HCT116 (cell line): ENCODE measurements at regions not wholly inside any gene's neighbourhood (a gene's known extent, or its start where the extent isn't known, plus 50 kb on each side); places are given as distances from the start of the nearest gene placed in this dataset.

Experiments used
- ATAC-seq: fragments of 200-7000 bp; cut with Tn5 transposase; 2 replicates; pipeline ENCODE4 v1.9.1; 2020; ENCODE audit warnings: mild to moderate bottlenecking, moderate library complexity
- BruUV-seq: library from RNA; stranded (reverse); fragments of 400-500 nt; replicated peaks from 2 replicates; lab custom pipeline; 2021; lab: Mats Ljungman, UMichigan
- CTCF ChIA-PET: fragments of 300-600 bp; sonication (Branson Sonifier 250); formaldehyde crosslinking; loops from one replicate; lab custom pipeline; 2021; ENCODE audit warnings: antibody characterized with exemption; lab: Charles Lee
- POLR2A ChIA-PET: fragments of 300-600, 350-600 bp; sonication (Branson Sonifier 250); formaldehyde crosslinking; loops from one replicate; lab custom pipeline; 2021; ENCODE audit warnings: antibody characterized with exemption; lab: Charles Lee
- RAD21 ChIA-PET, 2 experiments: fragments of 300-600 bp; sonication (Branson Sonifier 250); formaldehyde crosslinking; loops; one replicate each; lab custom pipeline; 2023; ENCODE audit warnings: low total read pairs in 2 of 2; ENCODE audit not compliant: uncharacterized antibody in 2 of 2, unreplicated experiment in 2 of 2, low non-redundant PET in 1 of 2; lab: Charles Lee
- DNase-seq: peaks from one replicate; pipeline ENCODE4 v3.0.0-alpha.2; 2010; ENCODE audit warnings: low read depth, low spot score
- H2AFZ ChIP-seq: fragments of 200-600 bp; shearing (Covaris generic), sonication (generic); 2 replicates; pipeline ENCODE4 v1.6.1; 2017; ENCODE audit warnings: low read depth, mixed run types, mixed read lengths, antibody characterized with exemption, low read length; ENCODE audit not compliant: poor library complexity, severe bottlenecking
- H3K27ac ChIP-seq: 2 replicates; pipeline ENCODE4 v1.5.1; 2012; ENCODE audit warnings: low read depth, low read length
- H3K27me3 ChIP-seq: fragments of 200-600 bp; sonication (generic); 2 replicates; pipeline ENCODE4 v1.6.1; 2016; ENCODE audit warnings: mixed run types, low read length, mixed read lengths; ENCODE audit not compliant: insufficient read depth
- H3K36me3 ChIP-seq, 2 experiments: fragments of 200-500 bp in 1 of 2; fragments of 200-600 bp in 1 of 2; sonication (Bioruptor generic) in 1 of 2; sonication (generic) in 1 of 2; 2 replicates each; pipeline versions ENCODE4 v1.5.1 to v1.6.1; 2014 to 2016; ENCODE audit warnings: low read length in 2 of 2, inconsistent platforms in 1 of 2, mixed read lengths in 1 of 2, mixed run types in 1 of 2; ENCODE audit not compliant: insufficient read depth in 2 of 2, control insufficient read depth in 1 of 2
- H3K4me1 ChIP-seq, 2 experiments: fragments of 200-600 bp in 1 of 2; sonication (generic) in 1 of 2; 2 replicates each; pipeline versions ENCODE4 v1.5.1 to v1.6.1; 2012 to 2017; ENCODE audit warnings: low read length in 2 of 2, inconsistent platforms in 1 of 2, mild to moderate bottlenecking in 1 of 2, mixed read lengths in 1 of 2, mixed run types in 1 of 2, moderate library complexity in 1 of 2; ENCODE audit not compliant: insufficient read depth in 2 of 2, control insufficient read depth in 1 of 2
- H3K4me2 ChIP-seq: fragments of 200-600 bp; sonication (generic); 2 replicates; pipeline ENCODE4 v1.6.1; 2017; ENCODE audit warnings: mixed run types, low read length, mixed read lengths
- H3K4me3 ChIP-seq, 2 experiments: fragments of 200-600 bp in 1 of 2; sonication (generic) in 1 of 2; replicated peaks in 1 of 2; 2 replicates each; pipeline ENCODE4 v1.5.1; 2011 to 2016; ENCODE audit warnings: low read length in 2 of 2, control low read depth in 1 of 2, low read depth in 1 of 2, mild to moderate bottlenecking in 1 of 2, mixed read lengths in 1 of 2, mixed run types in 1 of 2
- H3K79me2 ChIP-seq: fragments of 200-600 bp; sonication (generic); 2 replicates; pipeline ENCODE4 v1.6.1; 2017; ENCODE audit warnings: mild to moderate bottlenecking, mixed run types, low read length, moderate library complexity, mixed read lengths; ENCODE audit not compliant: insufficient read depth
- H3K9ac ChIP-seq: fragments of 200-600 bp; sonication (generic); 2 replicates; pipeline ENCODE4 v1.6.1; 2016; ENCODE audit warnings: low read length, mixed read lengths
- H3K9me2 ChIP-seq: fragments of 200-600 bp; sonication (generic), shearing (Covaris generic); 2 replicates; pipeline ENCODE4 v1.6.1; 2017; ENCODE audit warnings: mixed run types, mild to moderate bottlenecking, moderate library complexity; ENCODE audit not compliant: insufficient read depth
- H3K9me3 ChIP-seq, 2 experiments: fragments of 200-500 bp in 1 of 2; fragments of 200-600 bp in 1 of 2; sonication (Bioruptor generic) in 1 of 2; sonication (generic) in 1 of 2; 2 replicates each; pipeline ENCODE4 v1.6.1; 2014 to 2017; ENCODE audit warnings: low read length in 2 of 2, mixed read lengths in 2 of 2, inconsistent platforms in 1 of 2, low read depth in 1 of 2, mild to moderate bottlenecking in 1 of 2, mixed run types in 1 of 2, moderate library complexity in 1 of 2; ENCODE audit not compliant: control insufficient read depth in 1 of 2, insufficient read depth in 1 of 2
- H4K20me1 ChIP-seq: fragments of 200-600 bp; sonication (generic), shearing (Covaris generic); 2 replicates; pipeline ENCODE4 v1.6.1; 2017; ENCODE audit warnings: mixed run types, mild to moderate bottlenecking, moderate library complexity; ENCODE audit not compliant: insufficient read depth
- CBX3 ChIP-seq: IDR thresholded peaks from 2 replicates; pipeline ENCODE4 v1.6.1; 2012; ENCODE audit warnings: low read depth
- CEBPB ChIP-seq: IDR thresholded peaks from 2 replicates; pipeline ENCODE4 v1.6.1; 2012; ENCODE audit warnings: low read depth
- EGR1 ChIP-seq: IDR thresholded peaks from 2 replicates; pipeline ENCODE4 v1.6.1; 2012; ENCODE audit warnings: low read depth
- EZH2 ChIP-seq: fragments of 200-600 bp; sonication (generic); IDR thresholded peaks from 2 replicates; pipeline ENCODE4 v1.6.1; 2017; ENCODE audit warnings: antibody characterized with exemption, mixed run types
- EZH2phosphoT487 ChIP-seq: fragments of 200-600 bp; IDR thresholded peaks from 2 replicates; pipeline ENCODE4 v1.6.1; 2018; ENCODE audit warnings: antibody characterized with exemption, borderline replicate concordance
- JUND ChIP-seq: IDR thresholded peaks from 2 replicates; pipeline ENCODE4 v1.6.1; 2012
- POLR2A ChIP-seq: IDR thresholded peaks from 2 replicates; pipeline ENCODE4 v1.7.0; 2011; ENCODE audit warnings: borderline replicate concordance; ENCODE audit not compliant: insufficient read depth, insufficient read length; ENCODE audit errors: extremely low read depth
- POLR2AphosphoS5 ChIP-seq: IDR thresholded peaks from 2 replicates; pipeline ENCODE4 v1.6.1; 2011; ENCODE audit warnings: mild to moderate bottlenecking, low read depth, low read length, moderate library complexity
- SIN3A ChIP-seq: IDR thresholded peaks from 2 replicates; pipeline ENCODE4 v1.6.1; 2012; ENCODE audit warnings: low read depth
- SP1 ChIP-seq: IDR thresholded peaks from 2 replicates; pipeline ENCODE4 v1.6.1; 2012; ENCODE audit warnings: low read depth
- ZNF274 ChIP-seq: fragments of 200-500 bp; sonication (Bioruptor generic); IDR thresholded peaks from 2 replicates; pipeline ENCODE4 v1.6.1; 2014; ENCODE audit warnings: mild to moderate bottlenecking, low read depth, low read length, inconsistent platforms
- intact Hi-C: fragments of 100-400 bp; cut with micrococcal nuclease; formaldehyde crosslinking; loops from 2 replicates; pipeline ENCODE4 v1.10.0; 2022
- TF ChIP-seq, protein P1 (sequence below): IDR thresholded peaks from 2 replicates; pipeline ENCODE4 v1.6.1; 2011; ENCODE audit warnings: mild to moderate bottlenecking, low read length, moderate library complexity; ENCODE audit not compliant: insufficient replicate concordance; ENCODE audit errors: extremely low read depth
- TF ChIP-seq, protein P2 (sequence below), 3 experiments: fragments of 200-600 bp in 1 of 3; sonication (generic) in 1 of 3; IDR thresholded peaks in 2 of 3; conservative IDR thresholded peaks in 1 of 3; 2 replicates each; pipeline ENCODE4 v1.5.1; 2012 to 2017; ENCODE audit warnings: low read depth in 2 of 3, low read length in 2 of 3, antibody characterized with exemption in 1 of 3, borderline replicate concordance in 1 of 3, control low read depth in 1 of 3, mild to moderate bottlenecking in 1 of 3, mixed read lengths in 1 of 3, mixed run types in 1 of 3, moderate library complexity in 1 of 3; ENCODE audit not compliant: insufficient read depth in 1 of 3
- TF ChIP-seq, protein P3 (sequence below): IDR thresholded peaks from 2 replicates; pipeline ENCODE4 v1.6.1; 2012
- TF ChIP-seq, protein P4 (sequence below): IDR thresholded peaks from 2 replicates; pipeline ENCODE4 v1.6.1; 2012; ENCODE audit warnings: low read depth
- TF ChIP-seq, protein P5 (sequence below): IDR thresholded peaks from 2 replicates; pipeline ENCODE4 v1.6.1; 2012

DNA sequence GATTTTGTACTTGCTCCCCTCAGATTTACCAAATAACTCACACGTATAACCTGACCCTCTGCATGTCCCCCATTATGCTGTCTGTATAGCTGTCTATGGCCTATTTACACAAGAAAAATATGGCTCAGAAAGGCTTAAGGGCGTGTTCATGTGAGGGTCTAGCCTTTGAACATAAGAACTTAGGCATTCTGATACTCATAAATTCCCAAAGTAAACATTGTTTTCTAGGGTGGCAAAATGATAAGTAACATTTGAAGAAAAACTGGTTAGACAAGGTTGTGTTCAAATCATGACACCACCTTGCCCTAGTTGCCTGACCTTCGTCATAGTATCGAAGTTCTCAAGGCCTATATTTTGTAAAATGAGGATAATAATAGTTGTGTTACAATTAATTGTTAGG is 394.6 kb downstream of the LRRIQ3 start (continued):
- TF ChIP-seq, protein P1, sequence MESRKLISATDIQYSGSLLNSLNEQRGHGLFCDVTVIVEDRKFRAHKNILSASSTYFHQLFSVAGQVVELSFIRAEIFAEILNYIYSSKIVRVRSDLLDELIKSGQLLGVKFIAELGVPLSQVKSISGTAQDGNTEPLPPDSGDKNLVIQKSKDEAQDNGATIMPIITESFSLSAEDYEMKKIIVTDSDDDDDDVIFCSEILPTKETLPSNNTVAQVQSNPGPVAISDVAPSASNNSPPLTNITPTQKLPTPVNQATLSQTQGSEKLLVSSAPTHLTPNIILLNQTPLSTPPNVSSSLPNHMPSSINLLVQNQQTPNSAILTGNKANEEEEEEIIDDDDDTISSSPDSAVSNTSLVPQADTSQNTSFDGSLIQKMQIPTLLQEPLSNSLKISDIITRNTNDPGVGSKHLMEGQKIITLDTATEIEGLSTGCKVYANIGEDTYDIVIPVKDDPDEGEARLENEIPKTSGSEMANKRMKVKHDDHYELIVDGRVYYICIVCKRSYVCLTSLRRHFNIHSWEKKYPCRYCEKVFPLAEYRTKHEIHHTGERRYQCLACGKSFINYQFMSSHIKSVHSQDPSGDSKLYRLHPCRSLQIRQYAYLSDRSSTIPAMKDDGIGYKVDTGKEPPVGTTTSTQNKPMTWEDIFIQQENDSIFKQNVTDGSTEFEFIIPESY, result no peak
- no peak for TF ChIP-seq SIN3A

DNA sequence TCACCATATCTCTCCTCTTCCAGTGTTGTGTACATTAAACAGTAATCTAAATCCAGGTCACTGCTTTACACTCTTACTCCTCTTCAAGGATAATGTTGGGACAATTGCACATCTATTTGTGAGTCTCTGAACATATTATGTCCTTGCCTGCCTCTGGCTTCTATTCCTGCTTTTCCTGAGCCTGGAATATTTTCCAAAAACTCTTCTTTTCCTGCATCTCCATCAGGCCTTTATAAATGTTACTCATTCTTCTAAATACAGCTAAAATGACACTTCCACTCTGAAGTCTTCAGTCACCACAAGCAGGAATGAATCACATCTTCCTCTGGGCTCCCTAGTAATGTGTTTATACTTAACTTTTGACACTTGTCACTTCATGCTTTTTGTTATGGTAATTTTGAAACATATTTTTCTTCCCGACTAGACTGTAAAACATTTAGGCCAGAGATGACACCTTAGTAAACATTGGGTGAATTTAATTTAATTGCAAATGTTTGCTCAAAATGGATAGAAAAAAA is 396.0 kb downstream of the LRRIQ3 start:
- H3K9me2 ChIP-seq, result no peaks in the 10 kb centered on the region
- no peaks in the 10 kb centered on the region for H3K79me2 ChIP-seq
- H3K4me1 ChIP-seq, result no peaks in the 10 kb centered on the region
- intact Hi-C loops, result no loop called here
- ChIA-PET CTCF (no interaction called here), RAD21 (no interaction called here), POLR2A (no interaction called here)
- H3K9ac ChIP-seq, result no peak overlapping the region
- H3K9me3 ChIP-seq, result peaks cover 0 to 25% of the 10 kb centered on the region in 2 experiments; a peak in 1 of 4 replicates
- no peaks in the 10 kb centered on the region for H4K20me1 ChIP-seq
- H3K27ac ChIP-seq, result no peak overlapping the region
- H2AFZ ChIP-seq, result no peak overlapping the region
- H3K27me3 ChIP-seq, result no peaks in the 10 kb centered on the region
- no peaks in the 10 kb centered on the region for H3K36me3 ChIP-seq
- DNase-seq (no peak), ATAC-seq (no peak)
- H3K4me2 ChIP-seq, result no peak overlapping the region
- BruUV-seq, result no TSS peak
- H3K4me3 ChIP-seq, result no peak overlapping the region
- TF ChIP-seq, protein P2, sequence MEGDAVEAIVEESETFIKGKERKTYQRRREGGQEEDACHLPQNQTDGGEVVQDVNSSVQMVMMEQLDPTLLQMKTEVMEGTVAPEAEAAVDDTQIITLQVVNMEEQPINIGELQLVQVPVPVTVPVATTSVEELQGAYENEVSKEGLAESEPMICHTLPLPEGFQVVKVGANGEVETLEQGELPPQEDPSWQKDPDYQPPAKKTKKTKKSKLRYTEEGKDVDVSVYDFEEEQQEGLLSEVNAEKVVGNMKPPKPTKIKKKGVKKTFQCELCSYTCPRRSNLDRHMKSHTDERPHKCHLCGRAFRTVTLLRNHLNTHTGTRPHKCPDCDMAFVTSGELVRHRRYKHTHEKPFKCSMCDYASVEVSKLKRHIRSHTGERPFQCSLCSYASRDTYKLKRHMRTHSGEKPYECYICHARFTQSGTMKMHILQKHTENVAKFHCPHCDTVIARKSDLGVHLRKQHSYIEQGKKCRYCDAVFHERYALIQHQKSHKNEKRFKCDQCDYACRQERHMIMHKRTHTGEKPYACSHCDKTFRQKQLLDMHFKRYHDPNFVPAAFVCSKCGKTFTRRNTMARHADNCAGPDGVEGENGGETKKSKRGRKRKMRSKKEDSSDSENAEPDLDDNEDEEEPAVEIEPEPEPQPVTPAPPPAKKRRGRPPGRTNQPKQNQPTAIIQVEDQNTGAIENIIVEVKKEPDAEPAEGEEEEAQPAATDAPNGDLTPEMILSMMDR (IDR thresholded peaks at IDR 0.05 in 2 of 3, conservative IDR thresholded peaks at IDR 0.05 in 1 of 3; ENCODE audit: borderline replicate concordance in 1 of 3, insufficient read depth in 1 of 3, low read depth in 2 of 3, low read length in 2 of 3), result no peak
- TF ChIP-seq EZH2 (no peak), POLR2A (no peak), EGR1 (no peak), SP1 (no peak), JUND (no peak), POLR2AphosphoS5 (no peak), EZH2phosphoT487 (no peak), CBX3 (no peak), ZNF274 (no peak), CEBPB (no peak)
- TF ChIP-seq, protein P3, sequence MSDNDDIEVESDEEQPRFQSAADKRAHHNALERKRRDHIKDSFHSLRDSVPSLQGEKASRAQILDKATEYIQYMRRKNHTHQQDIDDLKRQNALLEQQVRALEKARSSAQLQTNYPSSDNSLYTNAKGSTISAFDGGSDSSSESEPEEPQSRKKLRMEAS, result no peak
- TF ChIP-seq, protein P4, sequence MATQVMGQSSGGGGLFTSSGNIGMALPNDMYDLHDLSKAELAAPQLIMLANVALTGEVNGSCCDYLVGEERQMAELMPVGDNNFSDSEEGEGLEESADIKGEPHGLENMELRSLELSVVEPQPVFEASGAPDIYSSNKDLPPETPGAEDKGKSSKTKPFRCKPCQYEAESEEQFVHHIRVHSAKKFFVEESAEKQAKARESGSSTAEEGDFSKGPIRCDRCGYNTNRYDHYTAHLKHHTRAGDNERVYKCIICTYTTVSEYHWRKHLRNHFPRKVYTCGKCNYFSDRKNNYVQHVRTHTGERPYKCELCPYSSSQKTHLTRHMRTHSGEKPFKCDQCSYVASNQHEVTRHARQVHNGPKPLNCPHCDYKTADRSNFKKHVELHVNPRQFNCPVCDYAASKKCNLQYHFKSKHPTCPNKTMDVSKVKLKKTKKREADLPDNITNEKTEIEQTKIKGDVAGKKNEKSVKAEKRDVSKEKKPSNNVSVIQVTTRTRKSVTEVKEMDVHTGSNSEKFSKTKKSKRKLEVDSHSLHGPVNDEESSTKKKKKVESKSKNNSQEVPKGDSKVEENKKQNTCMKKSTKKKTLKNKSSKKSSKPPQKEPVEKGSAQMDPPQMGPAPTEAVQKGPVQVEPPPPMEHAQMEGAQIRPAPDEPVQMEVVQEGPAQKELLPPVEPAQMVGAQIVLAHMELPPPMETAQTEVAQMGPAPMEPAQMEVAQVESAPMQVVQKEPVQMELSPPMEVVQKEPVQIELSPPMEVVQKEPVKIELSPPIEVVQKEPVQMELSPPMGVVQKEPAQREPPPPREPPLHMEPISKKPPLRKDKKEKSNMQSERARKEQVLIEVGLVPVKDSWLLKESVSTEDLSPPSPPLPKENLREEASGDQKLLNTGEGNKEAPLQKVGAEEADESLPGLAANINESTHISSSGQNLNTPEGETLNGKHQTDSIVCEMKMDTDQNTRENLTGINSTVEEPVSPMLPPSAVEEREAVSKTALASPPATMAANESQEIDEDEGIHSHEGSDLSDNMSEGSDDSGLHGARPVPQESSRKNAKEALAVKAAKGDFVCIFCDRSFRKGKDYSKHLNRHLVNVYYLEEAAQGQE, result no peak
- TF ChIP-seq, protein P5, sequence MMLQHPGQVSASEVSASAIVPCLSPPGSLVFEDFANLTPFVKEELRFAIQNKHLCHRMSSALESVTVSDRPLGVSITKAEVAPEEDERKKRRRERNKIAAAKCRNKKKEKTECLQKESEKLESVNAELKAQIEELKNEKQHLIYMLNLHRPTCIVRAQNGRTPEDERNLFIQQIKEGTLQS, result no peak
